ENCODE measurements at regions not wholly inside any gene's neighbourhood (a gene's known extent, or its start where the extent isn't known, plus 50 kb on each side); places are given as distances from the start of the nearest gene placed in this dataset.
A peak's percentile ranks its signal among the peaks of the same experiment; 100 is the strongest.

DNA sequence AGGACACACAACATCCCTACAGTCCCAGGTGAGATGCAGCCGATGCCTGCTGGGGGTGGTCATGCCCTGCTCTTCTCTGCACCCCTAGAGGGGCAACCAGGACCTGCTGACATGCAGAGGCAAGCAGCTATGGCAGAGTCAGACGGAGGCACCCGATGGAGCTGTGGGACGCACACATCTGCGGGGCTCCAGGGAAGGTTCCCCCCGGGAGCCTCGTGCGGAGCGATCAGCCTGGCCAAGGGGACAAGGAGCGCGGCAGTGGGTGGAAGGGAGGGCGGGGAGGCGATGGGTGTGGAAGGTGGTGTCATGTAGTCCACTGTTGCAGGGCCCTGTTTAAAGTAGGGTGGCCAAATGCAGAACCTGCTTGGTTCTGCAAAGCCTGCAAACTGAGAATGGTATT, 143.0 kb upstream of the AJAP1 start:
- WGBS, 2 donors: 92 to 94% methylated on average over 11 to 13 of the region's 13 CpGs
- H3K4me1 ChIP-seq: peaks cover 0 to 16% (median 0%) of the 10 kb centered on the region in 4 donors
- no peaks in the 10 kb centered on the region for H3K36me3 ChIP-seq
- DNase-seq (ENCODE audit: low spot score in 2 of 2): no peak
- H3K27ac ChIP-seq: no peak overlapping the region
- TF ChIP-seq EP300 (IDR thresholded peaks at IDR 0.05) (no peak), POLR2A (IDR thresholded peaks at IDR 0.05) (no peak)
- TF ChIP-seq, protein P1, sequence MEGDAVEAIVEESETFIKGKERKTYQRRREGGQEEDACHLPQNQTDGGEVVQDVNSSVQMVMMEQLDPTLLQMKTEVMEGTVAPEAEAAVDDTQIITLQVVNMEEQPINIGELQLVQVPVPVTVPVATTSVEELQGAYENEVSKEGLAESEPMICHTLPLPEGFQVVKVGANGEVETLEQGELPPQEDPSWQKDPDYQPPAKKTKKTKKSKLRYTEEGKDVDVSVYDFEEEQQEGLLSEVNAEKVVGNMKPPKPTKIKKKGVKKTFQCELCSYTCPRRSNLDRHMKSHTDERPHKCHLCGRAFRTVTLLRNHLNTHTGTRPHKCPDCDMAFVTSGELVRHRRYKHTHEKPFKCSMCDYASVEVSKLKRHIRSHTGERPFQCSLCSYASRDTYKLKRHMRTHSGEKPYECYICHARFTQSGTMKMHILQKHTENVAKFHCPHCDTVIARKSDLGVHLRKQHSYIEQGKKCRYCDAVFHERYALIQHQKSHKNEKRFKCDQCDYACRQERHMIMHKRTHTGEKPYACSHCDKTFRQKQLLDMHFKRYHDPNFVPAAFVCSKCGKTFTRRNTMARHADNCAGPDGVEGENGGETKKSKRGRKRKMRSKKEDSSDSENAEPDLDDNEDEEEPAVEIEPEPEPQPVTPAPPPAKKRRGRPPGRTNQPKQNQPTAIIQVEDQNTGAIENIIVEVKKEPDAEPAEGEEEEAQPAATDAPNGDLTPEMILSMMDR (IDR thresholded peaks at IDR 0.05): no peak
- no peak overlapping the region for H3K4me3 ChIP-seq
- H3K27me3 ChIP-seq: no peaks in the 10 kb centered on the region
- H3K9me3 ChIP-seq: no peaks in the 10 kb centered on the region

DNA sequence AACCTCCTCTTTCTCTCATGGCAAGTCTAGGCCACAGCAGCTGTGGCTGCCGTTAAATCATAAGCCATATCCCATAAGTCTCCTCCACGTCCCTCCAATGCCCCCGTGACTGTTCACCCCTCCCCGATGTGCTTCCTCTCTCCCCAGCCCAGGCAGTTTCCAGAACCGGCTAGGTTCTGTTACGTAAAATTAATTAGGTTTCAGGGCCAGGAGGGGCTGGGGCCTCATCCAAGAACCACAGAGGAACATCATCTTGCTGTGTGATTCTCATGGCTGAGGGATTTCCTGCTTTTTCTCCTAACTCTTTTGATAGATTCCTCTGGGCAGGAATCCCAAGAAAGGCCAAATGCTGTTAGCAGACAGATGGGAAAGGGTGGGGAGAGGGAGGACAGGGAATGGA, 141.8 kb upstream of the AJAP1 start:
- WGBS, 2 donors: 18 to 33% methylated on average over 6 of the region's 6 CpGs
- Histone ChIP-seq H3K4me3 (no peak overlapping the region), H3K36me3 (no peaks in the 10 kb centered on the region), H3K4me1 (peaks cover 0 to 16% (median 0%) of the 10 kb centered on the region in 4 donors), H3K9me3 (no peaks in the 10 kb centered on the region), H3K27me3 (no peaks in the 10 kb centered on the region), H3K27ac (peak overlapping the region in 1 of 4 donors; percentile 61)
- DNase-seq (ENCODE audit: low spot score in 2 of 2): peak in 1 of 2 donors; percentile 41
- TF ChIP-seq POLR2A (IDR thresholded peaks at IDR 0.05) (no peak), EP300 (IDR thresholded peaks at IDR 0.05) (peak in 1 of 2 donors; percentile 42)
- TF ChIP-seq, protein P1 (IDR thresholded peaks at IDR 0.05): no peak

DNA sequence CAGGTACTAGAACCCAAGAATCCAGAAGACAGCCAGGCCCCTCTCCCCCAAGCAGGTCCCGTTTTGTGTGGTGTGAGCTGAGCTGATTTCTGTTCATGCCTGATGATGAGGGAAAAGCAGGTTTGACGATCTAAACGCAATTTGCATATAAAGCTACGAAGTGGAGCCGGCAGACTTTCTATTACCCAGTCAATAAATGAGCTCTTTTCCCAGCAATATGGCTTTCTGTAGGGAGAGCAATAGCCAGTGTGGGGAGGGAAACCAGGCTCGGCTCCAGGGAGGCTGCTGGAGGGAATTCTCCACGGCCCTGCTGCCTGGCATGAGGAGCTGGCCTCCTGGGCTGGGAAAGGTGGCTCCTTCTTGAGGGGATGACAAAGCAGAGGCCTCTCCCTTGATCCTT, 140.7 kb upstream of the AJAP1 start:
- Histone ChIP-seq H3K36me3 (no peaks in the 10 kb centered on the region), H3K9me3 (no peaks in the 10 kb centered on the region), H3K4me3 (no peak overlapping the region), H3K27me3 (no peaks in the 10 kb centered on the region), H3K27ac (no peak overlapping the region), H3K4me1 (peaks cover 0 to 16% (median 0%) of the 10 kb centered on the region in 4 donors)
- DNase-seq (ENCODE audit: low spot score in 2 of 2): no peak
- TF ChIP-seq, protein P1 (IDR thresholded peaks at IDR 0.05): no peak
- no peak for TF ChIP-seq POLR2A (IDR thresholded peaks at IDR 0.05)
- TF ChIP-seq EP300 (IDR thresholded peaks at IDR 0.05): no peak
- WGBS, 2 donors: 60 to 67% methylated on average over 7 of the region's 7 CpGs

DNA sequence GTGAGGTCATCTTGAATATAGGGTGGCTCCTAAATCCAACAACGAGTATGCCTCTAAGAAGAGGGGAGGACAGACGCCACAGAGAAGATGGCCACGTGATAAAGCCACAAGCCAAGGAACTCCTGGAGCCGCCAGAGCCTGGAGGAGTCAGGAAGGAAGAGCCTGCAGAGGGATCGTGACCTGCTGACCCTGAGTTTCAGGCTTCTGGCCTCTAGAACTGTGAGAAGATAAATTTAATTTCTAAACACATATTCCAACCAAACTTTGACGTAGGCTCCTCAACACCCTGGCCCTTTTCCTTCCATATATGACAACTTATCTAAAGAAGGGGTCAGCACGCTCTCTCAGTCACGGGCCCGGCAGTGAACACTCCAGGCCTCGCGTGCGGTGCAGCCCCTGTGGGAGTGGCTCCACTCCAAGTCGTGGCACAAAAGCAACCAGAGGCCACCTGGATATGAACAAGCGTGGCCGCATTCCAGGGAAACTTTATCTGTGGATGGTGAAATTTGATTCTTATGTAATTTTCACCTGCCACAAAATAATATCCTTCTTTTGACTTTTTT, 138.6 kb upstream of the AJAP1 start:
- TF ChIP-seq POLR2A (IDR thresholded peaks at IDR 0.05) (no peak), EP300 (IDR thresholded peaks at IDR 0.05) (no peak)
- TF ChIP-seq, protein P1 (IDR thresholded peaks at IDR 0.05): no peak
- Histone ChIP-seq H3K9me3 (no peaks in the 10 kb centered on the region), H3K36me3 (no peaks in the 10 kb centered on the region), H3K4me3 (no peak overlapping the region), H3K4me1 (peaks cover 0 to 16% (median 0%) of the 10 kb centered on the region in 4 donors), H3K27me3 (no peaks in the 10 kb centered on the region), H3K27ac (no peak overlapping the region)
- DNase-seq (ENCODE audit: low spot score in 2 of 2): no peak
- 67 to 76% methylated on average over 15 of the region's 15 CpGs for WGBS, 2 donors

DNA sequence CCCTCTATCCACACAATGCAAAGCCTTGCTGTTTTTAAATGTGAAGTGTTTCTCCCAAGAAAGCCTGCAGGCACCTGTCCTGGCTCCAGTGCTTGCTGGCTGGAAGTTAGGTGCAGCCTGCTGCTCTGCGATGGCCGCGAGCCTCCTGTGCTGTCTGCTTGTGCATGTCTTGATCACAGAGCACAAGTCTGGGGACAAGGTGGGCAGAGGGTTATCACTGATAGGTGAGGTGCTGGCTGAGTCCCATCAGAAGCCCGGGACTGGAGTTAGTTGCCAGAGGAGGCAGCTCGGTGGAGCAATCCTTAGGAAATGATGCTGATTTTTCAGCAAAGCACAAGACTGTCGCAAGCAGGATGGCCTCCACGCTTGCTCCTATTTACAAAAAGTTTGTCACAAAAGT, 137.8 kb upstream of the AJAP1 start:
- Histone ChIP-seq H3K9me3 (no peaks in the 10 kb centered on the region), H3K27ac (no peak overlapping the region), H3K4me3 (no peak overlapping the region), H3K27me3 (no peaks in the 10 kb centered on the region), H3K36me3 (no peaks in the 10 kb centered on the region), H3K4me1 (peaks cover 0 to 16% (median 0%) of the 10 kb centered on the region in 4 donors)
- WGBS, 2 donors: 87 to 90% methylated on average over 7 of the region's 7 CpGs
- DNase-seq (ENCODE audit: low spot score in 2 of 2): no peak
- TF ChIP-seq, protein P1 (IDR thresholded peaks at IDR 0.05): no peak
- TF ChIP-seq POLR2A (IDR thresholded peaks at IDR 0.05) (no peak), EP300 (IDR thresholded peaks at IDR 0.05) (no peak)

All from tibial nerve (tissue), 4 donors.